ENCODE measurements at regions not wholly inside any gene's neighbourhood (a gene's known extent, or its start where the extent isn't known, plus 50 kb on each side); places are given as distances from the start of the nearest gene placed in this dataset.

DNA sequence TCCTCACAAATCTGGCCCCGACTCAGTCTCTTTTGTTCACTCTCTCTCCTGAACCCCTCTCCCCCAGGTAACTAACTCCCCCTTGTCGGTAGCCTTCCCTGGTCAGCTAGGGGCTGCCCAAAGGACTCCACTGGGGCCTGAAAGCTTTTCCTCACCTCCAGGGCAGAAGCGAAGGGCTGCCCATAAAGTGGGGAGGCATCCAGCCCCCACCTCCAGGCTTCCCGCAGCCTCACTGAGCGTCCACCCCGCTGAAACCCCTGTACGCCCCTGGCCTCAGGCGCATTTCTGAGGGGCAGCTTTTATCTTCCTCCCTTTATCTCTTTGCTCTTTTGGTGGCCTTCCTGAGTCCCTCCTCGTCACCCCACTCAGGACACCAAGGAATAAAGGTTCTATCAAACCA lies 249.3 kb downstream of the CYP26B1 start:
- Histone ChIP-seq H3K27ac (no peak overlapping the region), H3K4me3 (no peak overlapping the region), H3K36me3 (ENCODE audit: low read depth) (no peaks in the 10 kb centered on the region), H3K9me2 (ENCODE audit: insufficient read depth) (no peaks in the 10 kb centered on the region), H3K9me3 (ENCODE audit: insufficient read depth, low read depth) (no peaks in the 10 kb centered on the region), H3K79me2 (ENCODE audit: low read depth) (no peaks in the 10 kb centered on the region), H3K4me2 (no peak overlapping the region), H2AFZ (no peak overlapping the region), H3K4me1 (replicated peaks; ENCODE audit: insufficient read depth) (peaks cover 4% of the 10 kb centered on the region; the same call in 1 of the 2 replicates), H3F3A (ENCODE audit: insufficient read depth, low read depth) (no peaks in the 10 kb centered on the region), H4K20me1 (ENCODE audit: insufficient read depth) (no peaks in the 10 kb centered on the region), H3K27me3 (ENCODE audit: insufficient read depth, low read depth) (peaks cover 21% of the 10 kb centered on the region)
- ChIA-PET POLR2A (ENCODE audit: unreplicated experiment) (no interaction called here), CTCF (no interaction called here)
- intact Hi-C loops (cut with micrococcal nuclease; ENCODE audit: unreplicated experiment): no loop called here
- TF ChIP-seq EZH2 (IDR thresholded peaks at IDR 0.05; ENCODE audit: low read depth): no peak
- TF ChIP-seq, protein P1, sequence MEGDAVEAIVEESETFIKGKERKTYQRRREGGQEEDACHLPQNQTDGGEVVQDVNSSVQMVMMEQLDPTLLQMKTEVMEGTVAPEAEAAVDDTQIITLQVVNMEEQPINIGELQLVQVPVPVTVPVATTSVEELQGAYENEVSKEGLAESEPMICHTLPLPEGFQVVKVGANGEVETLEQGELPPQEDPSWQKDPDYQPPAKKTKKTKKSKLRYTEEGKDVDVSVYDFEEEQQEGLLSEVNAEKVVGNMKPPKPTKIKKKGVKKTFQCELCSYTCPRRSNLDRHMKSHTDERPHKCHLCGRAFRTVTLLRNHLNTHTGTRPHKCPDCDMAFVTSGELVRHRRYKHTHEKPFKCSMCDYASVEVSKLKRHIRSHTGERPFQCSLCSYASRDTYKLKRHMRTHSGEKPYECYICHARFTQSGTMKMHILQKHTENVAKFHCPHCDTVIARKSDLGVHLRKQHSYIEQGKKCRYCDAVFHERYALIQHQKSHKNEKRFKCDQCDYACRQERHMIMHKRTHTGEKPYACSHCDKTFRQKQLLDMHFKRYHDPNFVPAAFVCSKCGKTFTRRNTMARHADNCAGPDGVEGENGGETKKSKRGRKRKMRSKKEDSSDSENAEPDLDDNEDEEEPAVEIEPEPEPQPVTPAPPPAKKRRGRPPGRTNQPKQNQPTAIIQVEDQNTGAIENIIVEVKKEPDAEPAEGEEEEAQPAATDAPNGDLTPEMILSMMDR (conservative IDR thresholded peaks at IDR 0.05): no peak
- BruUV-seq (replicated peaks): no TSS peak
- no peak for DNase-seq

DNA sequence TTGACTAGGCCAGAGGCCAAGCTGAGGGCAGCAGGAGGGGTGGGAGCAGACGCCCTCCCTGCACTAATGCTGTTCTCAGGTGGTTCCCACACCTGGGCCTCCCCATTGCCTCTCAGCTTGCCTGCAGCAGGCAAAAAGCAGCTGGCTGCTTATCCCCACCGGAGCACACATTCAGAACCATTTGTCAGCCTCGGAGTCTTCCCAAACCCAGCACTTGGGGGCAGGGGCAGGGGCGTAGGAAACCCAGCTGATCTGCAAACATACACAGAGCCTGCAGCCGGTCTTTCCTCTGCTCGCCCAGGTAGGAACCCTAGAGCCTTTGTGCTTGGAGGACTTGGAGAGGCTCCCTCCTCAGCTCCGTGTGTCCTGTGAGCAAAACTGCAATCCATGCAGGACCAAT lies 249.8 kb downstream of the CYP26B1 start:
- Histone ChIP-seq H3K27me3 (ENCODE audit: insufficient read depth, low read depth) (peaks cover 22% of the 10 kb centered on the region), H2AFZ (no peak overlapping the region), H4K20me1 (ENCODE audit: insufficient read depth) (no peaks in the 10 kb centered on the region), H3K79me2 (ENCODE audit: low read depth) (no peaks in the 10 kb centered on the region), H3K27ac (no peak overlapping the region), H3K9me3 (ENCODE audit: insufficient read depth, low read depth) (no peaks in the 10 kb centered on the region), H3K9me2 (ENCODE audit: insufficient read depth) (no peaks in the 10 kb centered on the region), H3K36me3 (ENCODE audit: low read depth) (no peaks in the 10 kb centered on the region), H3F3A (ENCODE audit: insufficient read depth, low read depth) (no peaks in the 10 kb centered on the region), H3K4me1 (replicated peaks; ENCODE audit: insufficient read depth) (peaks cover 4% of the 10 kb centered on the region; the same call in 1 of the 2 replicates), H3K4me2 (no peak overlapping the region), H3K4me3 (no peak overlapping the region)
- DNase-seq: no peak
- ChIA-PET CTCF (no interaction called here), POLR2A (ENCODE audit: unreplicated experiment) (no interaction called here)
- intact Hi-C loops (cut with micrococcal nuclease; ENCODE audit: unreplicated experiment): no loop called here
- no peak for TF ChIP-seq EZH2 (IDR thresholded peaks at IDR 0.05; ENCODE audit: low read depth)
- TF ChIP-seq, protein P1 (conservative IDR thresholded peaks at IDR 0.05): no peak
- no TSS peak for BruUV-seq (replicated peaks)

DNA sequence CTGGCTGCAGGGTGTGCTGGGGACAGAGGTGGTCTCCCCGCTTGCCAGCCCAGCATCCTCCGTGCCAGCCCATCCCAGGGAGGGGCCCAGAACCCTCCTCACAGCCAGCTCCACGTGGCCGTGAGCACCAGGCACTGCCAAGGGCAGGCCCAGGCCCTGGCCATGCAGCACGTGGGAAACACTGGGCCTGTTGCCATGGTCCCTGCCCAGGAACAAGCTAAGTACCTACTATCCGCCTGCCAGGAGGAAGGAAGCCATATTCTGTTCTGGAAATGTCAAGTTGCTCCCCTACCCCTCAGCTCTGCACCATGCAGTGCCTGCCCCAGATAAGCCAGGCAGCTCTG lies 250.6 kb downstream of the CYP26B1 start:
- Histone ChIP-seq H3K4me3 (no peak overlapping the region), H3K27me3 (ENCODE audit: insufficient read depth, low read depth) (peaks cover 25% of the 10 kb centered on the region), H3K27ac (no peak overlapping the region), H4K20me1 (ENCODE audit: insufficient read depth) (no peaks in the 10 kb centered on the region), H3F3A (ENCODE audit: insufficient read depth, low read depth) (no peaks in the 10 kb centered on the region), H3K9me3 (ENCODE audit: insufficient read depth, low read depth) (no peaks in the 10 kb centered on the region), H2AFZ (no peak overlapping the region), H3K9me2 (ENCODE audit: insufficient read depth) (no peaks in the 10 kb centered on the region), H3K4me2 (no peak overlapping the region), H3K36me3 (ENCODE audit: low read depth) (no peaks in the 10 kb centered on the region), H3K79me2 (ENCODE audit: low read depth) (no peaks in the 10 kb centered on the region), H3K4me1 (replicated peaks; ENCODE audit: insufficient read depth) (peaks cover 4% of the 10 kb centered on the region; the same call in 1 of the 2 replicates)
- ChIA-PET CTCF (no interaction called here), POLR2A (ENCODE audit: unreplicated experiment) (no interaction called here)
- DNase-seq: no peak
- intact Hi-C loops (cut with micrococcal nuclease; ENCODE audit: unreplicated experiment): no loop called here
- no TSS peak for BruUV-seq (replicated peaks)
- TF ChIP-seq, protein P1 (conservative IDR thresholded peaks at IDR 0.05): no peak

Data from PC-9 (cell line).